ENCODE measurements at regions not wholly inside any gene's neighbourhood (a gene's known extent, or its start where the extent isn't known, plus 50 kb on each side); places are given as distances from the start of the nearest gene placed in this dataset.
"Not testable (repeated sequence)": the region's sequence is repeated elsewhere in the genome, so short reads cannot be mapped to it uniquely, and the experiment has no call there.

- Histone ChIP-seq H4K20me1 (ENCODE audit: control insufficient read depth, insufficient read depth) (no peaks in the 10 kb centered on the region), H3K27ac (ENCODE audit: control insufficient read depth, insufficient read depth) (no peak overlapping the region), H3K4me2 (ENCODE audit: control insufficient read depth, insufficient read depth) (no peak overlapping the region), H3K4me3 (no peak overlapping the region), H3K9me3 (replicated peaks; ENCODE audit: control insufficient read depth, insufficient read depth, low read length) (no peaks in the 10 kb centered on the region), H3K9ac (ENCODE audit: control insufficient read depth, insufficient read depth, low read length) (no peak overlapping the region), H2AFZ (ENCODE audit: control insufficient read depth, low read depth, low read length) (no peak overlapping the region), H3K4me1 (ENCODE audit: control insufficient read depth, insufficient read depth, low read length) (no peaks in the 10 kb centered on the region), H3K27me3 (replicated peaks in 1 of 2; ENCODE audit: control insufficient read depth in 2 of 2, insufficient read depth in 2 of 2, low read length in 1 of 2) (no peaks in the 10 kb centered on the region), H3K36me3 (ENCODE audit: control insufficient read depth in 2 of 2, insufficient read depth in 2 of 2, low read length in 1 of 2) (no peaks in the 10 kb centered on the region), H3K79me2 (ENCODE audit: control insufficient read depth, insufficient read depth, low read length) (no peaks in the 10 kb centered on the region)
- in situ Hi-C loops (cut with MboI) (no loop called here), intact Hi-C loops (cut with micrococcal nuclease; ENCODE audit: unreplicated experiment) (no loop called here)
- BruUV-seq (replicated peaks), result no TSS peak
- ATAC-seq, result no peak
- ChIA-PET RAD21 (ENCODE audit: unreplicated experiment) (no interaction called here), CTCF (no interaction called here), SMC1A (ENCODE audit: uncharacterized antibody, unreplicated experiment) (no interaction called here), POLR2A (no interaction called here)
- 34% methylated on average over 2 of the region's 2 CpGs for WGBS (ENCODE audit: insufficient coverage, insufficient replicate concordance, low lambda C conversion rate, missing lambda C conversion rate)
- no peak for DNase-seq (ENCODE audit: low read depth, low spot score)
- TF ChIP-seq BRCA1 (IDR thresholded peaks at IDR 0.05; ENCODE audit: low read depth, low read length) (no peak), HCFC1 (IDR thresholded peaks at IDR 0.05; ENCODE audit: low read length) (no peak), RB1 (IDR thresholded peaks at IDR 0.05; ENCODE audit: borderline replicate concordance) (no peak), RAD51 (IDR thresholded peaks at IDR 0.05) (no peak), CBX5 (IDR thresholded peaks at IDR 0.05; ENCODE audit: low read depth) (no peak), GATAD2B (conservative IDR thresholded peaks at IDR 0.05; ENCODE audit: low read depth) (no peak), LARP7 (IDR thresholded peaks at IDR 0.05) (no peak), NFYA (IDR thresholded peaks at IDR 0.05; ENCODE audit: borderline replicate concordance, low read depth, low read length) (no peak), YY1 (IDR thresholded peaks at IDR 0.05; ENCODE audit: low read depth, low read length) (no peak)
- FAIRE-seq, result no peak
Observed at GRCh38 chr12:47366157-47366556, 286.4 kb upstream of the AMIGO2 start.

GRCh38 chr12:47365443-47366076 is 285.8 kb upstream of the AMIGO2 start:
- BruUV-seq (replicated peaks); RAD21 ChIA-PET (ENCODE audit: unreplicated experiment): not testable (repeated sequence)

More at GRCh38 chr12:47365443-47366076, 285.8 kb upstream of the AMIGO2 start:
- H3K9me3 ChIP-seq (replicated peaks; ENCODE audit: control insufficient read depth, insufficient read depth, low read length); H2AFZ ChIP-seq (ENCODE audit: control insufficient read depth, low read depth, low read length); H3K79me2 ChIP-seq (ENCODE audit: control insufficient read depth, insufficient read depth, low read length); POLR2A ChIA-PET; H3K27me3 ChIP-seq (replicated peaks in 1 of 2; ENCODE audit: control insufficient read depth in 2 of 2, insufficient read depth in 2 of 2, low read length in 1 of 2); FAIRE-seq; H3K36me3 ChIP-seq (ENCODE audit: control insufficient read depth in 2 of 2, insufficient read depth in 2 of 2, low read length in 1 of 2); H3K4me1 ChIP-seq (ENCODE audit: control insufficient read depth, insufficient read depth, low read length); ATAC-seq; H3K9ac ChIP-seq (ENCODE audit: control insufficient read depth, insufficient read depth, low read length); SMC1A ChIA-PET (ENCODE audit: uncharacterized antibody, unreplicated experiment); H4K20me1 ChIP-seq (ENCODE audit: control insufficient read depth, insufficient read depth); H3K4me2 ChIP-seq (ENCODE audit: control insufficient read depth, insufficient read depth); H3K4me3 ChIP-seq; H3K27ac ChIP-seq (ENCODE audit: control insufficient read depth, insufficient read depth); intact Hi-C loops (cut with micrococcal nuclease; ENCODE audit: unreplicated experiment); DNase-seq (ENCODE audit: low read depth, low spot score); in situ Hi-C loops (cut with MboI); CTCF ChIA-PET: not testable (repeated sequence)
- 46% methylated on average over 7 of the region's 7 CpGs for WGBS (ENCODE audit: insufficient coverage, insufficient replicate concordance, low lambda C conversion rate, missing lambda C conversion rate)

Measured in GM12878 (cell line).